ENCODE measurements at regions not wholly inside any gene's neighbourhood (a gene's known extent, or its start where the extent isn't known, plus 50 kb on each side); places are given as distances from the start of the nearest gene placed in this dataset.

DNA sequence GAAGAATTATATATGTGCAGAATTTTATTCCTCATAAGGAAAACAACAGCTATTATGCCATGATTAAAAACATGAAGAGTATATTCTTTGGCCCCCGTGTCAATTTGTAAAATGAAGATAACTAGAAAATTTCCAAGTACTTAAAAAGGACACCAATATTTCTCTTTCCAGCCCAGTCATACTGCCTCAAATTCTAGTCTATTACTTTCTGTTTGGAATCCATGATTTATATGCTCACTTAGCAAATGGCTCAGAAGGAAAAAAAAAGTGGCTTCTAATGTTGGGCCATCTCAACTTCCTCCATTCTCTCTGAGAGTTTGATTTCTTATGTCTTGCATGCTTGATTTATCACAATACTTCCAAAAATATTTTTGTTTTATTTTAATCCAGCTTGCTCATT is 1431.1 kb downstream of the AMY1C start:
- DNase-seq = no peak
- Histone ChIP-seq H3K56ac (ENCODE audit: insufficient read length, low read depth, low read length) (no peak overlapping the region), H2BK5ac (ENCODE audit: insufficient read length, low read length) (no peak overlapping the region), H3K9me3 (ENCODE audit: control insufficient read depth, low read depth, low read length) (no peaks in the 10 kb centered on the region), H2AK5ac (ENCODE audit: insufficient read length, low read length) (no peak overlapping the region), H3K4ac (ENCODE audit: low read depth, low read length) (no peak overlapping the region), H3K27ac (ENCODE audit: insufficient read length, low read depth, low read length) (no peak overlapping the region), H4K5ac (ENCODE audit: insufficient read length, low read depth, low read length) (no peak overlapping the region), H2BK12ac (ENCODE audit: insufficient read length, low read depth, low read length) (no peak overlapping the region), H3K9ac (ENCODE audit: extremely low read depth, insufficient read length, low read length) (no peak overlapping the region), H3K23ac (ENCODE audit: insufficient read length, low read depth, low read length) (no peak overlapping the region), H3T11ph (ENCODE audit: low read length) (no peak overlapping the region), H2BK120ac (ENCODE audit: low read depth, low read length, poor library complexity, severe bottlenecking) (no peak overlapping the region), H3K14ac (ENCODE audit: insufficient read depth, low read length) (no peak overlapping the region), H3K23me2 (ENCODE audit: insufficient read length, low read depth, low read length, poor library complexity, severe bottlenecking) (no peaks in the 10 kb centered on the region), H3K27me3 (ENCODE audit: insufficient read depth, low read length) (no peaks in the 10 kb centered on the region), H4K8ac (replicated peaks; ENCODE audit: insufficient read length, low read depth, low read length) (no peak overlapping the region), H3K79me2 (ENCODE audit: insufficient read depth, low read length) (no peaks in the 10 kb centered on the region), H2BK20ac (ENCODE audit: low read depth, low read length, poor library complexity, severe bottlenecking) (no peak overlapping the region), H2BK15ac (ENCODE audit: low read depth, low read length) (no peak overlapping the region), H3K4me2 (ENCODE audit: insufficient read depth, insufficient read length, low read length) (no peak overlapping the region), H3K79me1 (ENCODE audit: insufficient read depth, low read depth, low read length, poor library complexity, severe bottlenecking) (no peaks in the 10 kb centered on the region), H4K91ac (ENCODE audit: insufficient read length, low read depth, low read length) (no peak overlapping the region), H3K18ac (ENCODE audit: insufficient read length, low read depth, low read length) (no peak overlapping the region), H4K20me1 (ENCODE audit: control insufficient read depth, insufficient read depth, insufficient read length) (no peaks in the 10 kb centered on the region), H3K4me1 (ENCODE audit: insufficient read depth, low read length) (no peaks in the 10 kb centered on the region), H2AFZ (ENCODE audit: low read length) (no peak overlapping the region)
- TF ChIP-seq, protein P1, sequence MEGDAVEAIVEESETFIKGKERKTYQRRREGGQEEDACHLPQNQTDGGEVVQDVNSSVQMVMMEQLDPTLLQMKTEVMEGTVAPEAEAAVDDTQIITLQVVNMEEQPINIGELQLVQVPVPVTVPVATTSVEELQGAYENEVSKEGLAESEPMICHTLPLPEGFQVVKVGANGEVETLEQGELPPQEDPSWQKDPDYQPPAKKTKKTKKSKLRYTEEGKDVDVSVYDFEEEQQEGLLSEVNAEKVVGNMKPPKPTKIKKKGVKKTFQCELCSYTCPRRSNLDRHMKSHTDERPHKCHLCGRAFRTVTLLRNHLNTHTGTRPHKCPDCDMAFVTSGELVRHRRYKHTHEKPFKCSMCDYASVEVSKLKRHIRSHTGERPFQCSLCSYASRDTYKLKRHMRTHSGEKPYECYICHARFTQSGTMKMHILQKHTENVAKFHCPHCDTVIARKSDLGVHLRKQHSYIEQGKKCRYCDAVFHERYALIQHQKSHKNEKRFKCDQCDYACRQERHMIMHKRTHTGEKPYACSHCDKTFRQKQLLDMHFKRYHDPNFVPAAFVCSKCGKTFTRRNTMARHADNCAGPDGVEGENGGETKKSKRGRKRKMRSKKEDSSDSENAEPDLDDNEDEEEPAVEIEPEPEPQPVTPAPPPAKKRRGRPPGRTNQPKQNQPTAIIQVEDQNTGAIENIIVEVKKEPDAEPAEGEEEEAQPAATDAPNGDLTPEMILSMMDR (conservative IDR thresholded peaks at IDR 0.05) = no peak
- Mint-ChIP-seq H3K4me3 (no peak overlapping the region), H3K4me1 (no peaks in the 10 kb centered on the region), H3K36me3 (ENCODE audit: insufficient read depth in 1 of 3, low read depth in 3 of 3) (no peaks in the 10 kb centered on the region), H3K9me3 (no peaks in the 10 kb centered on the region), H3K27ac (no peak overlapping the region), H3K27me3 (ENCODE audit: low read depth) (no peaks in the 10 kb centered on the region; the same call in 1 of the 2 replicates)
- WGBS (ENCODE audit: extremely low coverage, insufficient read length, low lambda C conversion rate) = no CpG with 5 or more reads among the region's 1 CpG

Measured in H9 (cell line).